Ammon's horn (tissue), 1 donor: ENCODE measurements at regions not wholly inside any gene's neighbourhood (a gene's known extent, or its start where the extent isn't known, plus 50 kb on each side); places are given as distances from the start of the nearest gene placed in this dataset.
A peak's percentile ranks its signal among the peaks of the same experiment; 100 is the strongest.
"Not testable (repeated sequence)": the region's sequence is repeated elsewhere in the genome, so short reads cannot be mapped to it uniquely, and the experiment has no call there.

Experiments
- DNase-seq: peaks from one replicate; pipeline ENCODE4 v3.0.0-alpha.2; 2016; ENCODE audit warnings: low spot score

DNA sequence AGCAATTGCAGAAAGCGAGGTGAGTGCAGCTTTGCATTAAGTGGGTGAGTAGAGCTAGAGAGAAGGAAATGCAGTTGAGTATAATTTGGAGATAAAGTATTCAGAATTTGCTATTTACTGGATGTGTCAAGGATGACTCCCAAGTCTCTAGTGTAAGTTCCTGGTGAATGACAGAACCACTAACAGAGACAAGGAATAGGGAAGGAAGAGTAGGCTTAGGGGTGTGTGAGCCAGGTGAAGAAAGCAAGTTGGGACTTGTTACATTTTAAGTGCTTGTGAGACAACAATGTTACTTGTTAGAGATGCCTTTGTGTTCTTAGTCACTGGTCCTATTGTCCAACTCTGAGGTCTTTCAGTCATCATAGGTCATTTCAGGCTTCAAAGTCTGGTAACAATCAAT lies 70.8 kb downstream of the TBC1D26 start:
- not testable (repeated sequence) for DNase-seq

- not testable (repeated sequence) for DNase-seq
These were observed 74.7 kb downstream of the TBC1D26 start for GRCh38 chr17:15806825-15807224.

- not testable (repeated sequence) for DNase-seq
These were observed 81.3 kb downstream of the TBC1D26 start for GRCh38 chr17:15813388-15813787.

GRCh38 chr17:15814003-15814402 lies 81.9 kb downstream of the TBC1D26 start:
- not testable (repeated sequence) for DNase-seq

- not testable (repeated sequence) for DNase-seq
These were observed 85.8 kb downstream of the TBC1D26 start for GRCh38 chr17:15817861-15818260.

- DNase-seq: not testable (repeated sequence)
These were observed 90.2 kb downstream of the TBC1D26 start for GRCh38 chr17:15822280-15822679.

DNA sequence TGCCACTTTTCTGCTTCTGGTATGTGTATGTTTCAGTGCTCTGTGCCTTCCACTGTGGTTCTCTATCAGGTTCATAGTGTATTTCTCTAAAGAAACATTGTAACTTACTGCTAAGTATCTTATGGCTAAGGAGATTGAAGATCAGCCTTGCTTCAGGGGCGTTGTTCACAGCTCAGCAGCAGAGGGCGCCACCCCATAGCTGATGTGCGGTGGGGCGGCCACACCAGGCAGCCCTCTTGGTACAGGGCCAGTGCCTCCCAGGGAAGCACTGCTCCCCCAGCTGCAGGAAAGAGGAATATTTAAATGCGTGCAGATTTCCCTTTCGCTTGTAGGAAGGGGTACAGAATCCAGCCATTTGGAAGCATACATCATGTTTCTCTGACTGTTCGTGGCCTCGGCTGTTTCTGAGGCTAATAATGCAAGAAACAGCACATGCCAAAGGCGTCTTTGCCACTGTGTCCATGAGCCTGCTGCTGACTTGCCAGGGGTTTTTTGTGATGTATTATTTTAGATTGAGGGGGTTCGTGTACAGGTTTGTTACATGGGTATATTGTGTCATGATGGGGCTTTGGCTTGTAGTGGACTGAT lies 96.7 kb downstream of the TBC1D26 start:
- peak; percentile 86 for DNase-seq

GRCh38 chr17:15830221-15830620 lies 98.1 kb downstream of the TBC1D26 start:
- DNase-seq: not testable (repeated sequence)

DNA sequence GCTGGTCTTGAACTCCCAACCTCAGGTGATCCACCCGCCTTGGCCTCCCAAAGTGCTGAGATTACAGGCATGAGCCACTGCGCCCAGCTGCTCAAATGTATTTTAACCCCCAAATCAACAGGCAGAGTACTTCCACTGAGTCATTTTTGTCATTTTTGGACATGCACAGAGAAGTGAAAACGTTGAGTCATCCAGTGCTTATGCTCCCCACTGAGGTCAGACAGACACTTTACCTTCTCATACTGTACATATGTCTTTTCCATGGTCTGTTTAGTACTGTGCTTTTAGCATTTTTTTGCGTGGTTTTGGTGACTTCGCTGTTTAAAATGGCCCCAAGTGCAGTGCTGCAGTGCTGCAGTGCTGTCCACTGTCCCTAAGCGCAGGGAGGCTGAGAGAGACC lies 99.1 kb downstream of the TBC1D26 start:
- DNase-seq: not testable (repeated sequence)

DNA sequence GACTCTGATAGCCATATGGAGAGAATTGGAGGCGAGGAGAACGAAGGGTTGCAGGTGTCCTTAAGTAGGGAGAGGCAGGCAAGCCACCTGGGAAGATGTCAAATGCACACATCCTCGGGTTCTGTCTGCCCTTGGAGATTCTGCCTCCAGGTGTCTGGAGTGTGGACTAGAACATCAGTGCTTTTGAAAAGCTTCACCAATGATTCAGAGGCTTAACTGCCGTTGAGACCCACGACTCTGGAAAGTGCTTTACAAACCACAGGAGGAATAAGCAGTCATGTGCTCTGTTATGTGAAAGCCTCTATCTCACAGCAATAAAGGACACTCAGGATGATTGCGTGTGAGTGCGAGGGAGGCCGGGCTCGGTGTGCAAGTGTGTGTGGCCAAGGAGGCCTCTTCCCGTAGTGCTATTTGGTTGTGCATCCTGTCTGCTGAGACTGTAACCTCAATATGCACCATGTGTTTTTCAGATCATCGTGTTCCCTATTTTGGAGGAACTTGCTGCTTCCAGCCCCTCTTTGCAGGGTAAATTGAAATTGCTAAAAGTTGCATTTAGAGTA lies 100.9 kb downstream of the TBC1D26 start:
- not testable (repeated sequence) for DNase-seq

GRCh38 chr17:15833890-15834289 lies 101.8 kb downstream of the TBC1D26 start:
- DNase-seq: not testable (repeated sequence)

GRCh38 chr17:15835481-15835880 lies 103.4 kb downstream of the TBC1D26 start:
- not testable (repeated sequence) for DNase-seq

DNA sequence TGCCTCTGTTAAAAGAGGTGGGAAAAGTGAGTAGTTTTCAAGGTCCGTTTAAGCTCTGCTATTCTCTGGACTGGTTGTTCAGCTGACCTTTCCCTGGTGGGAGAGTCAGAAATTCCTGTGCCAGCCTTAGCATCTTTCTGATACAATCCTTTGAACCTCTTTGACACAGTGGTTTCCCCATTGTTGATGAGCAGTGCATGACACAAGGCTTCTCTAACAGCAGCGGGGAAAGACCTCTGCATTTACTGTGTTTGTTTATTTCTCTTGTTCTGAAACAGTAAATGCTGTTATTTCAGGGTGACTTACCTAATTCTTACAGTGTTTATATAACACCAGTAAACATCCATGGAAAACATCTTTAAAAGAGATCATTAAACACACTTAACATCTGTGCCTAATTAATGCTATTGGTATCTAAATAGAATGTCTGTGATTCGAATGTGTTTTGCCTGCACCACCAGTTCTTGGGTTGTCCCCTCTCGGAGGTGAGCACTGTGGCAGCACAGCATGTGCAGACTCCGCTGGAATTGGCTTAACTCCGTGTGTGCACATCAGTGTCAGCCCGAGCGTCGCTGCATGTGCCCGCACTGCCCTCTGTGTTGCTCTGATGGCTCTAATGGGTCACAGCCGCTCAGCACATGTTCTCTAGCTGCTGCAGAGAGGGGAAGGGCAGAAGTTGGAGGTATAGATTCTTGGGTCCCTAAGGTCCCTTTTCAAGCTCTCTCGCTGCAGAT lies 104.3 kb downstream of the TBC1D26 start:
- not testable (repeated sequence) for DNase-seq

DNA sequence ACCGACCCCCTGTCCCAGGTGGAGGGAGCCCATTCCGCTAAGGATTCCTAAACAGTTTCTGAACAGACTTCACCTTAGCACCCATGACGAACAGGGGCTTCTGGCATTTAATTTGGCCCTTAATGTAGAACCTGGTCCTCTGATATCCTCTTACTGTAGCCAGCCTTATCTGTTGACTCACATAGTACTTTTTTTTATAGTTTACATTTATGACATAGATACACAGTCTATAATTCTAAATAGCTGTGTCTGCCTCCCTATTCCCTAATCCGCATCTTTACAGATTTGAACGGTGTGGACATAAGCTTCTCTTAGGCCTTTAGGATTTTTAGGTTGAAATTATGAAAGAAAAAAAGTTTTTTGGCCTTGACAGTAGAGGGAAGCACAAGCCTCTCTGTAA lies 104.9 kb downstream of the TBC1D26 start:
- DNase-seq: not testable (repeated sequence)

DNA sequence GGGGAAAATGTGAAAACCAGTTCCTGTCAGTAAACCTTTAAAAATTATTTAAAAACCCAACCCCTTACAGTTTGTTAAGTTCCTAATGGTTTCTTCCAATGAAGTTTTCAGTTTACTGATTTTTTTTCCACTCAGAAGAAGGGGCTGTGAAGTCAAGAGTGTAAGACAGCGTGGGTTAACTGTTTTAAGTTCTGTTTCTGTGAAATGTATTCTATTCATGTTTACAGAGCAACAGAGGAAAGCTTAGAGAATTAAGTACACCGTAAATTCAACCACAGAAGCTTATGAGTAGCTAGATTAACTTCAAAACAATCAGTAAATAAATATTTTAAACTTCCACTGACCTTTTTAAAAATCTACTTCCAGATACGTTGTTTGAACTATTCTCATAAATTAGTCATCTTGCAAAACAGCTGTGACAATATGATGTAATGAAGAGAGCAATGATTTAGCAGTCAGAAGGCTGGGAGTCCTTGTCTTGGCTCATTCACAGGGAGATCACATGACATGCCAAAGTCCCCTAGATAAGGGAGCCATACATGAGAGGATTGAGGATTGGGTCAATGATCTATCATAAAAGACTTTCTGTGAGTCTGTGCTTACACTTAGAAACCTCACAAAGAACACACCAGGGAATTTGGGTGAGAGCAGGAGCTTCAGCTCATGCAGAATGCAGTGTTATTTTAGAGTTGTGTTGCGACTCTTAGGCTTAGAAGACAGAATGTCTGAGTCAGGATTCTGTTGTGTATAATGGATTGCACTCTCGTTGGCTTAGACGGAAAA lies 97.3 kb upstream of the ADORA2B start:
- DNase-seq: peak; percentile 6

- DNase-seq: not testable (repeated sequence)
These were observed 95.9 kb upstream of the ADORA2B start for GRCh38 chr17:15849054-15849453.

DNA sequence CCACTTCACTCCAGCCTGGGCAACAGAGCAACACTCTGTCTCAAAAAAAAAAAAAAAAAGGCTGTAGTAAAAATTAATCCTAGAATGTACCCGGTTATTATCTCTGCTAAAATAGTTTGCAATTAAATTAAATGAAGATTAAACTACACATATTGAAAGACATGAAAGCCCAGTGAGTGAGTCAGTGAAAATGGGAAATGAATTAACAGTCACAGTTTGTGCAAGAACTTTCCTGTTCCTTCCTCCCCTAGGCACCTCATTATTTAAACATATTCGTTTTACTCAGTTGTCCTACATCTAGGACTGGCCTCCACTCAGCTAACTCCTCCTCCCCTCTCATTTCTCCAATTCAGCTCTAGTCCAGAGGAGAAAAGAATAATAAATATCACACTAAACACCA lies 94.9 kb upstream of the ADORA2B start:
- DNase-seq: not testable (repeated sequence)

DNA sequence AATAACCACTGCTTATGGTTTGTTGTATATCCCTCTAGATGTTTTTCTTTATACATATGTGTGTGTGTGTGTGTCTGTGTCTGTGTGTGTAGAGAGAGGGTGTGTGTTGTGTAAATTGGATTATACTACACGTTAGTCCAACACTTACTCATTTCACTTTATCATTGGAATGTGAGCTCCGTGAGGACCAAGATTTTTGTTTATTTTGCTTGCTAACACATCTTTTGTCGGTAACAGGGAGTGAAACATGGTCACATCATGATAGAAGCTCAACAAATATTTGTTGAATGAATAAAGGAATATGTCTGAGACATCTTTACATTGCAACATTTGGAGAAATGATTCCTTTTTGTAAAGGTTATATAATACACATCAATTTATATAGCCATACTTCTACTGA lies 94.2 kb upstream of the ADORA2B start:
- DNase-seq: not testable (repeated sequence)

DNA sequence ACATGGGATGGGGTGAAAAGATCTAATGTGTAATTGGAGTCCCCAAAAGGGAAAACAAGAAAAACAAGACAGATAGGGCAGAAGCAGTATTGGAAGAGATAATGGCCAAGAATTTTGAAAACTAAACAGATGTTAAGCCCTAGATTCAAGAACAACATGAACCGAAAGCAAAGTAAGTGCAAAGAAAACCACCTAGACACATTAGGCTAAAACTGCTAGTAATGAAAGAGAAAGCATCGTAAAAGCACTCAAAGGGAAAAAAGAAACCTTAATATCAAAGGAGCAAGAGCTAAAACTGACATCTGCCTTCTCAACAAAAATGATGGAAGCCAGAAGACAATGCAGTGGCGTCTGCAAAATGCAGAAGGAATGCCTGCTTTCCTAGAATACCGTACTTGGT lies 92.1 kb upstream of the ADORA2B start:
- DNase-seq: not testable (repeated sequence)

DNA sequence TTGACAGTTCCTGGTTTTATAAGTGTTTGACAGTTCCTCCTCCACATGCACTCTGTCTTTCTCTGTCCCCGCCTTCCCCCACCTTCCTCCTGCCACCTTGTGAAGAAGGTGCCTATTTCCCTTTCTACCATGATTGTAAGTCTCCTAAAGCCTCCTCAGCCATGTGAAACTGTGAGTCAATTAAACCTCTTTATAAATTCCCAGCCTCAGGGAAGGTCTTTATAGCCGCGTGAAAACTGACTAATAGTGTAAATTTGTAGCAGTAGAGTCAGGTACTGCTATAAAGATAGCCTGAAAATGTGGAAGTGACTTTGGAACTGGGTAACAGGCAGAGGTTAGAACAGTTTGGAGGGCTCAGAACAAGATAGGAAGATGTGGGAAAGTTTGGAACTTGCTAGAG lies 88.7 kb upstream of the ADORA2B start:
- not testable (repeated sequence) for DNase-seq

- DNase-seq: not testable (repeated sequence)
These were observed 88.2 kb upstream of the ADORA2B start for GRCh38 chr17:15856745-15857144.

GRCh38 chr17:15858082-15858481 lies 86.8 kb upstream of the ADORA2B start:
- DNase-seq: not testable (repeated sequence)
